Ovary (tissue), 7 donors: ENCODE measurements at regions not wholly inside any gene's neighbourhood (a gene's known extent, or its start where the extent isn't known, plus 50 kb on each side); places are given as distances from the start of the nearest gene placed in this dataset.

Source experiments
- DNase-seq, 5 donors: peaks; one replicate each; pipeline ENCODE4 v3.0.0-alpha.2; 2019 to 2020
- H3K27ac ChIP-seq, 2 donors: fragments of 200-600 bp; one replicate each; pipeline versions ENCODE4 v1.5.1 to v1.8.0; 2019 to 2022
- H3K27me3 ChIP-seq: fragments of 200-600 bp; one replicate; pipeline ENCODE4 v1.8.0; 2022
- H3K36me3 ChIP-seq: fragments of 200-600 bp; sonication (generic); one replicate; pipeline ENCODE4 v1.5.1; 2019
- H3K4me1 ChIP-seq: one replicate; pipeline ENCODE4 v1.8.1; 2013; ENCODE audit warnings: mild to moderate bottlenecking, moderate library complexity; ENCODE audit not compliant: insufficient read depth
- H3K4me3 ChIP-seq: fragments of 200-600 bp; sonication (generic); one replicate; pipeline ENCODE4 v1.5.1; 2017
- H3K9me3 ChIP-seq, 2 donors: fragments of 200-600 bp in 1 of 2; sonication (generic) in 1 of 2; one replicate each; pipeline versions ENCODE4 v1.5.1 to v1.8.1; 2013 to 2019; ENCODE audit warnings: mild to moderate bottlenecking in 1 of 2, moderate library complexity in 1 of 2
- EP300 ChIP-seq: sonication (generic); formaldehyde crosslinking; IDR thresholded peaks from one replicate; pipeline ENCODE4 v1.6.1; 2017; ENCODE audit warnings: antibody characterized with exemption
- POLR2A ChIP-seq: fragments of 450-650 bp; IDR thresholded peaks from one replicate; pipeline ENCODE4 v1.6.1; 2017; ENCODE audit warnings: antibody characterized with exemption, mild to moderate bottlenecking, moderate library complexity
- WGBS, 3 donors: extraction: QIAGEN DNeasy Blood & Tissue Kit in 1 of 3; methylation state at CpG; one replicate each; pipeline versions ENCODE4 v1.1.5 to v1.1.7; 2013 to 2017; 5-methylcytosine and 5-hydroxymethylcytosine counted together
- intact Hi-C, 4 donors: fragments of 100-400 bp; cut with DNase I; formaldehyde crosslinking; loops; one replicate each; pipeline versions ENCODE4 v1.11.0 to v1.15.1; 2022 to 2023
- TF ChIP-seq, protein P1 (sequence below), 3 donors: fragments of 450-650 bp in 2 of 3; fragments of 200-600 bp in 1 of 3; IDR thresholded peaks; one replicate each; pipeline versions ENCODE4 v1.5.1 to v1.8.0; 2016 to 2022; ENCODE audit warnings: antibody characterized with exemption in 3 of 3, mild to moderate bottlenecking in 1 of 3
- donor health status: DM: no; HTN: no; CAD: no; lungs with moderate emphysema.
- donor health status: DM: no; HTN: no; CAD: no.
- donor health status: Bipolar disorder and iron deficiency.
- donor health status: DM: no; HTN: no; CAD: no.
- donor health status: DM: yes; HTN: yes; CAD: no.

DNA sequence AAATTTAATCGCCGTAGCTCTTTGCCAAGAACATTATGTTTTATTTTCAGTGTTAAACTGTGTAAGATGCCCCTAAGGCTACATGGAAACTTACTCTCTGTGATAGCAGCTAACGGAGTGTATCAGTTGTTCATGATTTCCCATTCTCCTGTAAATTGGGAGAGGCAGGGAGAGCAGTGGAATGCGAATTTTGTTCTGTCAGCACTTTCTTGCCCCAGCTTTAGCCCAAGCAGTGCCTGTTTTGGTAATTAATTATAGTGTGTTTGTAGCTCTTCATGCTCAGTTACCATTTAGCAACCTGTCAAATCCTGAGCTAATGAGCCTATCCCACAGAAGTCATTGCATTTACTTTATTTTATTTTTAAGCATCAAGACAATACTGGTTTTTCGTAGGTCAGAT lies 475.1 kb upstream of the RBFOX1 start:
- Histone ChIP-seq H3K27ac (no peak overlapping the region), H3K4me1 (no peaks in the 10 kb centered on the region), H3K36me3 (no peaks in the 10 kb centered on the region), H3K4me3 (no peak overlapping the region), H3K27me3 (no peaks in the 10 kb centered on the region), H3K9me3 (no peaks in the 10 kb centered on the region)
- WGBS, 3 donors = 17 to 25% (median 23%) methylated on average over 5 of the region's 5 CpGs
- TF ChIP-seq, protein P1, sequence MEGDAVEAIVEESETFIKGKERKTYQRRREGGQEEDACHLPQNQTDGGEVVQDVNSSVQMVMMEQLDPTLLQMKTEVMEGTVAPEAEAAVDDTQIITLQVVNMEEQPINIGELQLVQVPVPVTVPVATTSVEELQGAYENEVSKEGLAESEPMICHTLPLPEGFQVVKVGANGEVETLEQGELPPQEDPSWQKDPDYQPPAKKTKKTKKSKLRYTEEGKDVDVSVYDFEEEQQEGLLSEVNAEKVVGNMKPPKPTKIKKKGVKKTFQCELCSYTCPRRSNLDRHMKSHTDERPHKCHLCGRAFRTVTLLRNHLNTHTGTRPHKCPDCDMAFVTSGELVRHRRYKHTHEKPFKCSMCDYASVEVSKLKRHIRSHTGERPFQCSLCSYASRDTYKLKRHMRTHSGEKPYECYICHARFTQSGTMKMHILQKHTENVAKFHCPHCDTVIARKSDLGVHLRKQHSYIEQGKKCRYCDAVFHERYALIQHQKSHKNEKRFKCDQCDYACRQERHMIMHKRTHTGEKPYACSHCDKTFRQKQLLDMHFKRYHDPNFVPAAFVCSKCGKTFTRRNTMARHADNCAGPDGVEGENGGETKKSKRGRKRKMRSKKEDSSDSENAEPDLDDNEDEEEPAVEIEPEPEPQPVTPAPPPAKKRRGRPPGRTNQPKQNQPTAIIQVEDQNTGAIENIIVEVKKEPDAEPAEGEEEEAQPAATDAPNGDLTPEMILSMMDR (IDR thresholded peaks at IDR 0.05) = no peak
- TF ChIP-seq POLR2A = no peak
- TF ChIP-seq EP300 = no peak
- intact Hi-C loops = no loop called here
- DNase-seq = no peak

DNA sequence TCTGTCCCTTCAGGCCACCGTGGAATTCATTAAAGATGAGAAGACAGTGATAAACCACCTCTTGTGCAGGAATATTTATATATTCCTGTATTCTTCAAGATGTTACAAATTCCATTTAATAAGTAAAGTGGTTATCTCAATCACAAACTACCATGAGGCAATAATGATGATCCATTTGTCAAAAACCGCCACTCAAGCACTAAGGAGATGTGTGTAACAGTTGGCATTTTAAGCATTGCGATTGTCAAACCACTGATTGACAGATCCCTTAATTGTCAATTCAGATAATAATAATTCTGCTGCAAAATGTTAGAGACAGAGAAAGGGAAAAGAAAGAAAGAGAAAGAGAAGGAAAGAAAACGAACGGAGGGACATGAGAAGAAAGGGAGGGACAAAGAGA lies 476.1 kb upstream of the RBFOX1 start:
- WGBS, 3 donors = 72 to 81% (median 77%) methylated on average over 5 of the region's 5 CpGs
- intact Hi-C loops = no loop called here

DNA sequence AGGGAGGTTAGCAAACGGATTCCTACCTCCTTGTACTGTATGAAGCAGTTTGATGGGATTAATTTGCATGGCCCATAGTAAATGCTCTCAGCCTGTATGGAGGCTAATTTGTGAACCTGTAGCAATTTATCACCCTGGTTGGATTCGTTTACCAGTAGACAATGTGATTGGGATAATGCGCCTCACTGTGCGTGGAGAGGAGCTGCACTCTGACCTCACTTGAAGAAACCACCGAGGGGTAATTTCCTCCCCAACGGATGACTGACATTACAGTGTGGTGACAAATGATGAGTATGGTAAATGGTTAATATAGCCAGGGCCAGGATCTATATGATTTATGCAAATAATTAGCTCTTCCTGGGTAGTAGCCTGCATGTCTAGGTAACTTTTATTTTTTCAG lies 479.1 kb upstream of the RBFOX1 start:
- no peaks in the 10 kb centered on the region for H3K9me3 ChIP-seq
- WGBS, 3 donors = 41 to 48% (median 41%) methylated on average over 6 of the region's 6 CpGs
- no peaks in the 10 kb centered on the region for H3K27me3 ChIP-seq
- no peak for DNase-seq
- no peaks in the 10 kb centered on the region for H3K36me3 ChIP-seq
- no peak overlapping the region for H3K27ac ChIP-seq
- TF ChIP-seq, protein P1 (IDR thresholded peaks at IDR 0.05) = no peak
- TF ChIP-seq POLR2A (no peak), EP300 (no peak)
- no peaks in the 10 kb centered on the region for H3K4me1 ChIP-seq
- intact Hi-C loops = no loop called here
- H3K4me3 ChIP-seq = no peak overlapping the region

More for the DNA sequence above, 476.1 kb upstream of the RBFOX1 start:
- H3K27ac ChIP-seq = no peak overlapping the region
- H3K4me1 ChIP-seq = no peaks in the 10 kb centered on the region
- H3K27me3 ChIP-seq = no peaks in the 10 kb centered on the region
- H3K4me3 ChIP-seq = no peak overlapping the region
- no peak for TF ChIP-seq POLR2A
- TF ChIP-seq, protein P1 (IDR thresholded peaks at IDR 0.05) = no peak
- TF ChIP-seq EP300 = no peak
- H3K9me3 ChIP-seq = no peaks in the 10 kb centered on the region
- DNase-seq = no peak
- H3K36me3 ChIP-seq = no peaks in the 10 kb centered on the region

DNA sequence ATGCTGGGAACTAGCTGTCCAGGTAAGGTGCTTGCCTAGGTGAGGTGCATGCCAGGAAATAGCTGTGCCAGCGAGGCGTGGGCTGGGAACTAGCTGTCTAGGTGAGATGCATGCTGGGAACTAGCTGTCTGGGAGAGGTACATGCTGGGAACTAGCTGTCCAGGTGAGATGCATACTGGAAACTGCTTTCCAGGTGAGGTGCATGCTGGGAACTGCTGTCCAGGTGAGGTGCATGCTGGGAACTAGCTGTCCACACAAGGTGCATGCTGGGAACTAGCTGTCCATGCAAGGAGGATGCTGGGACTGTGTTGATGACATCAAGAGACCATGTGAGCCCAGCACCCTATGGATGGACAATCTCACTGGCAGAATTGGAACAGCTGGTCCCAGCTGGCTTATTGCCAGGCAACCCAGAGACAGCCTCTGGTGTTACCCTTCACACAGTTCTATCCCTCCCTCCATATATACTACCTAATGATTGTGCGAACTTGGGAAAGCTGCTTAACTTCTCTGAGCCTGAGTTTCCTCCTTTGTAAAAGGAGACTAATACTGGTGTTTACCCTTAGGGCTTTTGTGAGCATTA lies 479.9 kb upstream of the RBFOX1 start:
- Histone ChIP-seq H3K36me3 (no peaks in the 10 kb centered on the region), H3K9me3 (no peaks in the 10 kb centered on the region), H3K27ac (no peak overlapping the region), H3K4me3 (no peak overlapping the region), H3K27me3 (no peaks in the 10 kb centered on the region), H3K4me1 (no peaks in the 10 kb centered on the region)
- WGBS, 3 donors = 62 to 85% (median 67%) methylated on average over 3 of the region's 3 CpGs
- TF ChIP-seq POLR2A (no peak), EP300 (no peak)
- TF ChIP-seq, protein P1 (IDR thresholded peaks at IDR 0.05) = no peak
- no peak for DNase-seq
- intact Hi-C loops = no loop called here

DNA sequence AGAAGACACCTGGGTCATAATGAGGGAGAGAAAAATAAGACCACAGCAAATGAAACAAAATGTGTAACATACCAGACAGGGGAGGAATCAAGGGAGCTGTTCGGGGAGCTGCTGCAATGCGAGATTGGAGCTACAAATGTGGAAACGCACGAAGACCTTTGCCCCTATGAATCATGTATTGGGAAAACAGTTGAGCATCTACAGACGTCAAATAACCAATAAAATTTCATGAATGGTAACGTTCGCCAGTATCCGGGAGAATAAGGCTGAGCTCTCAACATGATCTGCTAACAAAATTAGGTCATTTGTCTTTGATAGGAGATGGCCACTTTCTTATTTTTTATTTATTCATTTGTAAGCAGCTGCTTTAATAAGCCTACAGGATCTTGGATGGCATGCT lies 486.2 kb upstream of the RBFOX1 start:
- TF ChIP-seq, protein P1 (IDR thresholded peaks at IDR 0.05) = no peak
- no peak for TF ChIP-seq EP300
- no peak for TF ChIP-seq POLR2A
- Histone ChIP-seq H3K27me3 (no peaks in the 10 kb centered on the region), H3K4me1 (no peaks in the 10 kb centered on the region), H3K9me3 (no peaks in the 10 kb centered on the region), H3K4me3 (no peak overlapping the region), H3K27ac (no peak overlapping the region), H3K36me3 (no peaks in the 10 kb centered on the region)
- WGBS, 3 donors = 47 to 63% (median 51%) methylated on average over 8 of the region's 8 CpGs
- intact Hi-C loops = no loop called here
- DNase-seq = no peak
